PC-3 (cell line): ENCODE measurements at regions not wholly inside any gene's neighbourhood (a gene's known extent, or its start where the extent isn't known, plus 50 kb on each side); places are given as distances from the start of the nearest gene placed in this dataset.

ENCODE experiments used
- ATAC-seq: fragments of 200-7000 bp; cut with Tn5 transposase; 2 replicates; pipeline ENCODE4 v1.9.1; 2020; ENCODE audit warnings: mild to moderate bottlenecking, moderate library complexity
- BruUV-seq: library from RNA; stranded (reverse); fragments of 400-500 nt; replicated peaks from 2 replicates; lab custom pipeline; 2021; lab: Mats Ljungman, UMichigan
- CTCF ChIA-PET: fragments of 300-600 bp; sonication (Branson Sonifier 250); formaldehyde crosslinking; loops from one replicate; lab custom pipeline; 2022; ENCODE audit warnings: antibody characterized with exemption; lab: Charles Lee
- POLR2A ChIA-PET: fragments of 300-600 bp; sonication (Branson Sonifier 250); formaldehyde crosslinking; loops from one replicate; lab custom pipeline; 2022; ENCODE audit warnings: antibody characterized with exemption; ENCODE audit not compliant: unreplicated experiment; lab: Charles Lee
- DNase-seq: peaks from one replicate; pipeline ENCODE4 v3.0.0-alpha.2; 2015
- H2AFZ ChIP-seq: fragments of 300-600 bp; sonication (generic); 2 replicates; pipeline ENCODE4 v1.6.0; 2016; ENCODE audit warnings: antibody characterized with exemption, low read length
- H3F3A ChIP-seq: fragments of 300-600 bp; sonication (generic); one replicate; pipeline ENCODE4 v1.6.0; 2017; ENCODE audit warnings: antibody characterized with exemption, low read length, control low read depth, mild to moderate bottlenecking; ENCODE audit not compliant: unreplicated experiment
- H3K27ac ChIP-seq: fragments of 300-600 bp; sonication (generic); 2 replicates; pipeline ENCODE4 v1.5.1; 2016; ENCODE audit warnings: mild to moderate bottlenecking, low read length
- H3K27me3 ChIP-seq: fragments of 300-600 bp; sonication (generic); 2 replicates; pipeline ENCODE4 v1.6.1; 2016; ENCODE audit warnings: low read length, mixed read lengths
- H3K36me3 ChIP-seq: fragments of 300-600 bp; sonication (generic); 2 replicates; pipeline ENCODE4 v1.6.1; 2016; ENCODE audit warnings: low read depth, mixed run types, low read length, mixed read lengths
- H3K4me1 ChIP-seq: fragments of 300-600 bp; sonication (generic); 2 replicates; pipeline ENCODE4 v1.5.1; 2016; ENCODE audit warnings: low read length; ENCODE audit not compliant: insufficient read depth
- H3K4me2 ChIP-seq: fragments of 300-600 bp; sonication (generic); 2 replicates; pipeline ENCODE4 v1.6.0; 2016; ENCODE audit warnings: low read length
- H3K4me3 ChIP-seq: fragments of 300-600 bp; sonication (generic); 2 replicates; pipeline ENCODE4 v1.5.1; 2016; ENCODE audit warnings: mild to moderate bottlenecking, low read length, mixed read lengths
- H3K79me2 ChIP-seq: fragments of 300-600 bp; sonication (generic); 2 replicates; pipeline ENCODE4 v1.6.1; 2017; ENCODE audit warnings: low read length, mixed read lengths
- H3K9ac ChIP-seq: fragments of 300-600 bp; sonication (generic); 2 replicates; pipeline ENCODE4 v1.6.0; 2016; ENCODE audit warnings: mild to moderate bottlenecking, low read length
- H3K9me2 ChIP-seq: fragments of 300-600 bp; sonication (generic); replicated peaks from 2 replicates; pipeline ENCODE4 v1.6.1; 2016; ENCODE audit warnings: mixed run types, low read length, mixed read lengths
- H3K9me3 ChIP-seq: fragments of 300-600 bp; sonication (generic); 2 replicates; pipeline ENCODE4 v1.6.1; 2016; ENCODE audit warnings: low read length, mixed read lengths
- H4K20me1 ChIP-seq: fragments of 300-600 bp; sonication (generic); 2 replicates; pipeline ENCODE4 v1.6.1; 2016; ENCODE audit warnings: low read length, mixed read lengths
- EZH2 ChIP-seq: fragments of 300-600 bp; sonication (generic); IDR thresholded peaks from one replicate; pipeline ENCODE4 v1.6.1; 2017; ENCODE audit warnings: antibody characterized with exemption, mild to moderate bottlenecking, low read length; ENCODE audit not compliant: unreplicated experiment
- EZH2phosphoT487 ChIP-seq: fragments of 300-600 bp; sonication (generic); IDR thresholded peaks from 2 replicates; pipeline ENCODE4 v1.6.1; 2018; ENCODE audit warnings: mild to moderate bottlenecking, antibody characterized with exemption, low read length, borderline replicate concordance
- intact Hi-C: fragments of 100-400 bp; cut with micrococcal nuclease; formaldehyde crosslinking; loops from 2 replicates; pipeline ENCODE4 v1.9.0; 2023
- TF ChIP-seq, protein P1 (sequence below): fragments of 300-600 bp; sonication (generic); conservative IDR thresholded peaks from 2 replicates; pipeline ENCODE4 v1.5.1; 2017; ENCODE audit warnings: antibody characterized with exemption, low read depth, mild to moderate bottlenecking, low read length

DNA sequence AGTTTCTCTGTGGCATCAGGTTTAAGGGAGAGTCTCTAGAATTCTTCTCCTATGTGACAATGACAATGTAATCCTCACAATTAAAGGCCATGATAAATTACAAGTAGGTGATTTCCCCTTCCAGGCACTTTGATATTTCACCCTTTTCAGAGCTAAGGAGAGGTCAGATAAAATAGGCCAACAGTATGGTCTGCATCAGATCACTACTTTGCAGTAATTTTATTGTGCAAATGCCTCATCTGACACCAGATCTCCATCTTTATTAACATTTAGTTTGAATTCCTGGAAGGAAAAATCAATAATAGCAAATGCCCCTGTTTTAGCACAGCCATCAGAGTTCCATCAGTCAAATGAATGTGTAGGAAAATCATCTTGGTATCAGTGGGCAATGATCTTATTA, 72.8 kb upstream of the RAB27B start:
- H2AFZ ChIP-seq, result no peak overlapping the region
- H3K4me3 ChIP-seq, result no peak overlapping the region
- no peak overlapping the region for H3K27ac ChIP-seq
- no peaks in the 10 kb centered on the region for H3F3A ChIP-seq
- CTCF ChIA-PET, result no interaction called here
- ATAC-seq, result no peak
- no peak overlapping the region for H3K4me2 ChIP-seq
- no peaks in the 10 kb centered on the region for H3K9me3 ChIP-seq
- H3K9me2 ChIP-seq, result no peaks in the 10 kb centered on the region
- H3K79me2 ChIP-seq, result no peaks in the 10 kb centered on the region
- no peak overlapping the region for H3K9ac ChIP-seq
- DNase-seq, result no peak
- no peaks in the 10 kb centered on the region for H3K27me3 ChIP-seq
- H4K20me1 ChIP-seq, result no peaks in the 10 kb centered on the region
- intact Hi-C loops, result no loop called here
- H3K4me1 ChIP-seq, result no peaks in the 10 kb centered on the region
- POLR2A ChIA-PET, result no interaction called here
- no peak for TF ChIP-seq EZH2phosphoT487
- no peak for TF ChIP-seq EZH2
- TF ChIP-seq, protein P1, sequence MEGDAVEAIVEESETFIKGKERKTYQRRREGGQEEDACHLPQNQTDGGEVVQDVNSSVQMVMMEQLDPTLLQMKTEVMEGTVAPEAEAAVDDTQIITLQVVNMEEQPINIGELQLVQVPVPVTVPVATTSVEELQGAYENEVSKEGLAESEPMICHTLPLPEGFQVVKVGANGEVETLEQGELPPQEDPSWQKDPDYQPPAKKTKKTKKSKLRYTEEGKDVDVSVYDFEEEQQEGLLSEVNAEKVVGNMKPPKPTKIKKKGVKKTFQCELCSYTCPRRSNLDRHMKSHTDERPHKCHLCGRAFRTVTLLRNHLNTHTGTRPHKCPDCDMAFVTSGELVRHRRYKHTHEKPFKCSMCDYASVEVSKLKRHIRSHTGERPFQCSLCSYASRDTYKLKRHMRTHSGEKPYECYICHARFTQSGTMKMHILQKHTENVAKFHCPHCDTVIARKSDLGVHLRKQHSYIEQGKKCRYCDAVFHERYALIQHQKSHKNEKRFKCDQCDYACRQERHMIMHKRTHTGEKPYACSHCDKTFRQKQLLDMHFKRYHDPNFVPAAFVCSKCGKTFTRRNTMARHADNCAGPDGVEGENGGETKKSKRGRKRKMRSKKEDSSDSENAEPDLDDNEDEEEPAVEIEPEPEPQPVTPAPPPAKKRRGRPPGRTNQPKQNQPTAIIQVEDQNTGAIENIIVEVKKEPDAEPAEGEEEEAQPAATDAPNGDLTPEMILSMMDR, result no peak
- no TSS peak for BruUV-seq
- no peaks in the 10 kb centered on the region for H3K36me3 ChIP-seq

DNA sequence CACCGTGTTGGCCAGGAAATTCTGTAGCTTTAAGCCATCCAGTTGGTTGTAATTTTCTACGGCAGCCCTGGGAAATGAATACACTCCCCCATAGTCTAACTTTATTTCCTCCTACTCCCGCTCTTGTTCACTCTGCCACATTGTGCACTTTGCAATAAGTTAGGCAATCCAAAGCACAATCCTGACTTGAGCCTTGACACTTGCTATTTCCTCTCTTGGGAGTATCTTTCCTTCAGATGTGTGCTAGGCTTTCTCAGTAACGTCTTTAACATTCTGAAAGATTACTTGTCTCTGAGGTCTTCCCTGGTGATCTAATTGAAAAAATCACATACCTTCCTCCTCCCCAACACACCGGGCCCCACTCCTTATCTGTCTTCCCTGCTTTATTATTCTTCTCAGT, 65.9 kb upstream of the RAB27B start:
- no peaks in the 10 kb centered on the region for H3K27me3 ChIP-seq
- no peak for TF ChIP-seq EZH2
- no peak for TF ChIP-seq EZH2phosphoT487
- H3K4me1 ChIP-seq, result peaks cover 28% of the 10 kb centered on the region
- BruUV-seq, result no TSS peak
- H3K36me3 ChIP-seq, result no peaks in the 10 kb centered on the region
- H3K4me2 ChIP-seq, result no peak overlapping the region
- H3K9me3 ChIP-seq, result no peaks in the 10 kb centered on the region
- no peak overlapping the region for H3K27ac ChIP-seq
- ChIA-PET CTCF (no interaction called here), POLR2A (no interaction called here)
- no peaks in the 10 kb centered on the region for H3K9me2 ChIP-seq
- DNase-seq (no peak), ATAC-seq (no peak)
- H3K9ac ChIP-seq, result no peak overlapping the region
- H3F3A ChIP-seq, result peaks cover 11% of the 10 kb centered on the region
- no peak overlapping the region for H3K4me3 ChIP-seq
- H3K79me2 ChIP-seq, result no peaks in the 10 kb centered on the region
- H2AFZ ChIP-seq, result no peak overlapping the region
- intact Hi-C loops, result no loop called here
- no peaks in the 10 kb centered on the region for H4K20me1 ChIP-seq

DNA sequence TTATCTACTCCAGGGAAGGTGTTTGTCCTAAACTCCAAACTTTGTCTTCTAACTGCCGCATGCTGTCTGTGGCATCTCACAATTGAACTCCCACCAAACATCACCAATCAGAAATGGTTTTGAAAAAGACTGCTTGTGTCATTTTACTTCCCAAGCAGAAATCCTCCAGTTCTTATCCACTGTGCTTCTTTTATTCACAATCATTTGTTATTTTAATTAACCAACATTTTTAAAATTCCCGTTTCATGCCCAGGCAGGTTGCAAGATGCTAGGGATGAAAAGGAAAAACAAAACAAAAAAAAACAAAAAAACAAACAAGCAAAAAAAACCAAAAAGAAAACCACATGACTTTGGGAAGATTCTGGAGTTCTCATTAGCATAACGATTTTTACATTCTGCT, 63.5 kb upstream of the RAB27B start:
- H3K4me2 ChIP-seq, result peak overlapping the region; percentile 79; the same call in 1 of the 2 replicates
- H3K9me3 ChIP-seq, result no peaks in the 10 kb centered on the region
- H3K4me1 ChIP-seq, result peaks cover 51% of the 10 kb centered on the region
- 0 out of 2 replicates have a peak overlapping the region, but pooled peaks have one; percentile 8 for H2AFZ ChIP-seq
- H3K4me3 ChIP-seq, result no peak overlapping the region
- H3K79me2 ChIP-seq, result no peaks in the 10 kb centered on the region
- intact Hi-C loops, result loop anchor here (5.0 kb wide), 2 partner anchors 67 to 218 kb away; no protein-coding TSS in a partner anchor
- peak overlapping the region; percentile 99 for H3K27ac ChIP-seq
- CTCF ChIA-PET, result no interaction called here
- POLR2A ChIA-PET, result no interaction called here
- H3K9me2 ChIP-seq, result no peaks in the 10 kb centered on the region
- H3K36me3 ChIP-seq, result no peaks in the 10 kb centered on the region
- no peak for DNase-seq
- BruUV-seq, result no TSS peak
- ATAC-seq, result no peak
- no peaks in the 10 kb centered on the region for H3K27me3 ChIP-seq
- TF ChIP-seq, protein P1, result no peak
- TF ChIP-seq EZH2phosphoT487, result no peak
- no peak for TF ChIP-seq EZH2
- H3K9ac ChIP-seq, result peak overlapping the region; percentile 85; the same call in 1 of the 2 replicates
- H4K20me1 ChIP-seq, result no peaks in the 10 kb centered on the region
- H3F3A ChIP-seq, result peaks cover 11% of the 10 kb centered on the region
